ENCODE measurements at regions not wholly inside any gene's neighbourhood (a gene's known extent, or its start where the extent isn't known, plus 50 kb on each side); places are given as distances from the start of the nearest gene placed in this dataset.

DNA sequence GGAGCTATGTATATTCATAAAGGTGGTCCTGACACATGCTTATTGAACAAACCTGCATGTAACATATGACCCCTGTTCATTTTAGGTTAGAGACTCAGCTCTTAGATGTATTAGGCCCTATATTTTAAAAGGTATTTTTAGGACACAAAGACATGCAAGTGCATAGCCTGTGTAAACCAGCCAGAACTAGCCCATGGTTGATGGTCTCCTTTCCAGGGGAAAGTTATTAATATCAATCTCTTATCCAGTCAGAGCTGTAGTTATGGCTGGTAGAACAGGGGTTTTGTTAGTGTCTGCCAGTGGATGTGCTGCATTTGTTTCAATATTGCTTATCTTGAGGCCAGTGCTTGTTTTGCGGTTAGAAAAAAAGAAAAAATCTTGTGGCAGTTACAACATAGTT, 488.6 kb downstream of the KCTD8 start (continued):
- TF ChIP-seq, protein P1, sequence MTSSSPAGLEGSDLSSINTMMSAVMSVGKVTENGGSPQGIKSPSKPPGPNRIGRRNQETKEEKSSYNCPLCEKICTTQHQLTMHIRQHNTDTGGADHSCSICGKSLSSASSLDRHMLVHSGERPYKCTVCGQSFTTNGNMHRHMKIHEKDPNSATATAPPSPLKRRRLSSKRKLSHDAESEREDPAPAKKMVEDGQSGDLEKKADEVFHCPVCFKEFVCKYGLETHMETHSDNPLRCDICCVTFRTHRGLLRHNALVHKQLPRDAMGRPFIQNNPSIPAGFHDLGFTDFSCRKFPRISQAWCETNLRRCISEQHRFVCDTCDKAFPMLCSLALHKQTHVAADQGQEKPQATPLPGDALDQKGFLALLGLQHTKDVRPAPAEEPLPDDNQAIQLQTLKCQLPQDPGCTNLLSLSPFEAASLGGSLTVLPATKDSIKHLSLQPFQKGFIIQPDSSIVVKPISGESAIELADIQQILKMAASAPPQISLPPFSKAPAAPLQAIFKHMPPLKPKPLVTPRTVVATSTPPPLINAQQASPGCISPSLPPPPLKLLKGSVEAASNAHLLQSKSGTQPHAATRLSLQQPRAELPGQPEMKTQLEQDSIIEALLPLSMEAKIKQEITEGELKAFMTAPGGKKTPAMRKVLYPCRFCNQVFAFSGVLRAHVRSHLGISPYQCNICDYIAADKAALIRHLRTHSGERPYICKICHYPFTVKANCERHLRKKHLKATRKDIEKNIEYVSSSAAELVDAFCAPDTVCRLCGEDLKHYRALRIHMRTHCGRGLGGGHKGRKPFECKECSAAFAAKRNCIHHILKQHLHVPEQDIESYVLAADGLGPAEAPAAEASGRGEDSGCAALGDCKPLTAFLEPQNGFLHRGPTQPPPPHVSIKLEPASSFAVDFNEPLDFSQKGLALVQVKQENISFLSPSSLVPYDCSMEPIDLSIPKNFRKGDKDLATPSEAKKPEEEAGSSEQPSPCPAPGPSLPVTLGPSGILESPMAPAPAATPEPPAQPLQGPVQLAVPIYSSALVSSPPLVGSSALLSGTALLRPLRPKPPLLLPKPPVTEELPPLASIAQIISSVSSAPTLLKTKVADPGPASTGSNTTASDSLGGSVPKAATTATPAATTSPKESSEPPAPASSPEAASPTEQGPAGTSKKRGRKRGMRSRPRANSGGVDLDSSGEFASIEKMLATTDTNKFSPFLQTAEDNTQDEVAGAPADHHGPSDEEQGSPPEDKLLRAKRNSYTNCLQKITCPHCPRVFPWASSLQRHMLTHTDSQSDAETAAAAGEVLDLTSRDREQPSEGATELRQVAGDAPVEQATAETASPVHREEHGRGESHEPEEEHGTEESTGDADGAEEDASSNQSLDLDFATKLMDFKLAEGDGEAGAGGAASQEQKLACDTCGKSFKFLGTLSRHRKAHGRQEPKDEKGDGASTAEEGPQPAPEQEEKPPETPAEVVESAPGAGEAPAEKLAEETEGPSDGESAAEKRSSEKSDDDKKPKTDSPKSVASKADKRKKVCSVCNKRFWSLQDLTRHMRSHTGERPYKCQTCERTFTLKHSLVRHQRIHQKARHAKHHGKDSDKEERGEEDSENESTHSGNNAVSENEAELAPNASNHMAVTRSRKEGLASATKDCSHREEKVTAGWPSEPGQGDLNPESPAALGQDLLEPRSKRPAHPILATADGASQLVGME (CRISPR knock-in tag; IDR thresholded peaks at IDR 0.05) = no peak
- TF ChIP-seq ZNF830 (CRISPR knock-in tag; IDR thresholded peaks at IDR 0.05) (no peak), ZBTB7A (IDR thresholded peaks at IDR 0.05; ENCODE audit: borderline replicate concordance, control insufficient read depth, low read depth, low read length) (no peak), SUPT5H (IDR thresholded peaks at IDR 0.05) (no peak), OTX1 (CRISPR knock-in tag; IDR thresholded peaks at IDR 0.05) (no peak)
- TF ChIP-seq, protein P2, sequence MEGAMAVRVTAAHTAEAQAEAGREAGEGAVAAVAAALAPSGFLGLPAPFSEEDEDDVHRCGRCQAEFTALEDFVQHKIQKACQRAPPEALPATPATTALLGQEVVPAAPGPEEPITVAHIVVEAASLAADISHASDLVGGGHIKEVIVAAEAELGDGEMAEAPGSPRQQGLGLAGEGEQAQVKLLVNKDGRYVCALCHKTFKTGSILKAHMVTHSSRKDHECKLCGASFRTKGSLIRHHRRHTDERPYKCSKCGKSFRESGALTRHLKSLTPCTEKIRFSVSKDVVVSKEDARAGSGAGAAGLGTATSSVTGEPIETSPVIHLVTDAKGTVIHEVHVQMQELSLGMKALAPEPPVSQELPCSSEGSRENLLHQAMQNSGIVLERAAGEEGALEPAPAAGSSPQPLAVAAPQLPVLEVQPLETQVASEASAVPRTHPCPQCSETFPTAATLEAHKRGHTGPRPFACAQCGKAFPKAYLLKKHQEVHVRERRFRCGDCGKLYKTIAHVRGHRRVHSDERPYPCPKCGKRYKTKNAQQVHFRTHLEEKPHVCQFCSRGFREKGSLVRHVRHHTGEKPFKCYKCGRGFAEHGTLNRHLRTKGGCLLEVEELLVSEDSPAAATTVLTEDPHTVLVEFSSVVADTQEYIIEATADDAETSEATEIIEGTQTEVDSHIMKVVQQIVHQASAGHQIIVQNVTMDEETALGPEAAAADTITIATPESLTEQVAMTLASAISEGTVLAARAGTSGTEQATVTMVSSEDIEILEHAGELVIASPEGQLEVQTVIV (CRISPR knock-in tag; IDR thresholded peaks at IDR 0.05; ENCODE audit: borderline replicate concordance) = no peak
